H9 (cell line): ENCODE measurements at regions not wholly inside any gene's neighbourhood (a gene's known extent, or its start where the extent isn't known, plus 50 kb on each side); places are given as distances from the start of the nearest gene placed in this dataset.

ENCODE experiments used
- DNase-seq: peaks from one replicate; pipeline ENCODE4 v3.0.0-alpha.2; 2017
- H2AFZ ChIP-seq: one replicate; pipeline ENCODE4 v1.6.1; 2013; ENCODE audit warnings: mild to moderate bottlenecking, low read length, control low read depth, moderate library complexity
- H2AK5ac ChIP-seq: 2 replicates; pipeline ENCODE4 v1.6.1; 2013; ENCODE audit warnings: low read length, control low read depth, mixed read lengths; ENCODE audit not compliant: insufficient read length
- H2BK120ac ChIP-seq: one replicate; pipeline ENCODE4 v1.6.1; 2013; ENCODE audit warnings: low read depth, mild to moderate bottlenecking, low read length, control low read depth, inconsistent platforms; ENCODE audit not compliant: poor library complexity, severe bottlenecking
- H2BK12ac ChIP-seq: 2 replicates; pipeline ENCODE4 v1.6.1; 2013; ENCODE audit warnings: low read length, control low read depth, mixed read lengths, low read depth; ENCODE audit not compliant: insufficient read length
- H2BK15ac ChIP-seq: 2 replicates; pipeline ENCODE4 v1.6.1; 2013; ENCODE audit warnings: low read depth, low read length, control low read depth
- H2BK20ac ChIP-seq: one replicate; pipeline ENCODE4 v1.6.1; 2013; ENCODE audit warnings: low read depth, mild to moderate bottlenecking, low read length, control low read depth, inconsistent platforms; ENCODE audit not compliant: poor library complexity, severe bottlenecking
- H2BK5ac ChIP-seq: 2 replicates; pipeline ENCODE4 v1.6.1; 2013; ENCODE audit warnings: low read length, control low read depth, mixed read lengths; ENCODE audit not compliant: insufficient read length
- H3K14ac ChIP-seq: 2 replicates; pipeline ENCODE4 v1.6.1; 2013; ENCODE audit warnings: low read length, control low read depth; ENCODE audit not compliant: insufficient read depth
- H3K18ac ChIP-seq: 2 replicates; pipeline ENCODE4 v1.6.1; 2013; ENCODE audit warnings: low read depth, mild to moderate bottlenecking, mixed read lengths, low read length, control low read depth; ENCODE audit not compliant: insufficient read length
- H3K23ac ChIP-seq: 2 replicates; pipeline ENCODE4 v1.6.1; 2013; ENCODE audit warnings: low read length, control low read depth, mixed read lengths, low read depth; ENCODE audit not compliant: insufficient read length
- H3K23me2 ChIP-seq: 2 replicates; pipeline ENCODE4 v1.6.1; 2013; ENCODE audit warnings: low read depth, mild to moderate bottlenecking, mixed read lengths, low read length, control low read depth; ENCODE audit not compliant: insufficient read length, poor library complexity, severe bottlenecking
- H3K27ac ChIP-seq: 2 replicates; pipeline ENCODE4 v1.5.1; 2013; ENCODE audit warnings: low read length, control low read depth, mixed read lengths, low read depth; ENCODE audit not compliant: insufficient read length
- H3K27me3 ChIP-seq: 2 replicates; pipeline ENCODE4 v1.6.1; 2013; ENCODE audit warnings: low read length, control low read depth, inconsistent platforms; ENCODE audit not compliant: insufficient read depth
- H3K4ac ChIP-seq: 2 replicates; pipeline ENCODE4 v1.6.1; 2013; ENCODE audit warnings: low read depth, mild to moderate bottlenecking, control low read depth, inconsistent platforms, low read length, moderate library complexity
- H3K4me1 ChIP-seq: 2 replicates; pipeline ENCODE4 v1.6.1; 2013; ENCODE audit warnings: low read length, control low read depth, inconsistent platforms; ENCODE audit not compliant: insufficient read depth
- H3K4me2 ChIP-seq: 2 replicates; pipeline ENCODE4 v1.6.1; 2013; ENCODE audit warnings: low read length, control low read depth, mixed read lengths; ENCODE audit not compliant: insufficient read length, insufficient read depth
- H3K56ac ChIP-seq: 2 replicates; pipeline ENCODE4 v1.6.1; 2013; ENCODE audit warnings: low read depth, mild to moderate bottlenecking, mixed read lengths, low read length, control low read depth; ENCODE audit not compliant: insufficient read length
- H3K79me1 ChIP-seq: 2 replicates; pipeline ENCODE4 v1.6.1; 2013; ENCODE audit warnings: low read depth, mild to moderate bottlenecking, moderate library complexity, low read length, control low read depth, inconsistent platforms; ENCODE audit not compliant: insufficient read depth, poor library complexity, severe bottlenecking
- H3K79me2 ChIP-seq: 2 replicates; pipeline ENCODE4 v1.6.1; 2013; ENCODE audit warnings: low read length, control low read depth, inconsistent platforms; ENCODE audit not compliant: insufficient read depth
- H3K9ac ChIP-seq: 2 replicates; pipeline ENCODE4 v1.6.1; 2013; ENCODE audit warnings: low read length, control low read depth, mixed read lengths; ENCODE audit not compliant: insufficient read length; ENCODE audit errors: extremely low read depth
- H3K9me3 ChIP-seq: one replicate; pipeline ENCODE4 v1.6.1; 2013; ENCODE audit warnings: low read depth, low read length, inconsistent platforms; ENCODE audit not compliant: control insufficient read depth
- H3T11ph ChIP-seq: one replicate; pipeline ENCODE4 v1.6.1; 2013; ENCODE audit warnings: mild to moderate bottlenecking, low read length, control low read depth, inconsistent platforms
- H4K20me1 ChIP-seq: one replicate; pipeline ENCODE4 v1.6.1; 2013; ENCODE audit not compliant: control insufficient read depth, insufficient read length, insufficient read depth
- H4K5ac ChIP-seq: 2 replicates; pipeline ENCODE4 v1.6.1; 2013; ENCODE audit warnings: low read depth, mild to moderate bottlenecking, mixed read lengths, low read length, control low read depth; ENCODE audit not compliant: insufficient read length
- H4K8ac ChIP-seq: replicated peaks from 2 replicates; pipeline ENCODE4 v1.6.1; 2013; ENCODE audit warnings: low read length, control low read depth, mixed read lengths, low read depth; ENCODE audit not compliant: insufficient read length
- H4K91ac ChIP-seq: 2 replicates; pipeline ENCODE4 v1.6.1; 2013; ENCODE audit warnings: low read depth, mild to moderate bottlenecking, moderate library complexity, mixed read lengths, low read length, control low read depth; ENCODE audit not compliant: insufficient read length
- H3K27ac Mint-ChIP-seq, 3 experiments: 2 replicates in 2 of 3; 3 replicates in 1 of 3; pipeline ENCODE4 v1.8.0; 2020 to 2021; ENCODE audit warnings: mixed read lengths in 3 of 3, mild to moderate bottlenecking in 1 of 3, moderate library complexity in 1 of 3
- H3K27me3 Mint-ChIP-seq: 2 replicates; pipeline ENCODE4 v1.8.0; 2021; ENCODE audit warnings: low read depth, mild to moderate bottlenecking, moderate library complexity, mixed read lengths
- H3K36me3 Mint-ChIP-seq, 3 experiments: 2 replicates in 2 of 3; 3 replicates in 1 of 3; pipeline ENCODE4 v1.8.0; 2020 to 2021; ENCODE audit warnings: low read depth in 3 of 3, mixed read lengths in 3 of 3; ENCODE audit not compliant: insufficient read depth in 1 of 3
- H3K4me1 Mint-ChIP-seq, 2 experiments: 2 replicates each; pipeline ENCODE4 v1.8.0; 2020; ENCODE audit warnings: mixed read lengths in 2 of 2
- H3K4me3 Mint-ChIP-seq, 2 experiments: 2 replicates in 1 of 2; 3 replicates in 1 of 2; pipeline ENCODE4 v1.8.0; 2020 to 2021; ENCODE audit warnings: mild to moderate bottlenecking in 2 of 2, mixed read lengths in 2 of 2, moderate library complexity in 1 of 2
- H3K9me3 Mint-ChIP-seq, 2 experiments: 2 replicates in 1 of 2; 3 replicates in 1 of 2; pipeline ENCODE4 v1.8.0; 2020; ENCODE audit warnings: mild to moderate bottlenecking in 2 of 2, mixed read lengths in 2 of 2, moderate library complexity in 1 of 2
- WGBS: extraction: QIAGEN DNeasy Blood & Tissue Kit; methylation state at CpG from one replicate; pipeline ENCODE4 v1.1.7; 2013; ENCODE audit warnings: missing lambda C conversion rate, low lambda C conversion rate, mixed read lengths; ENCODE audit not compliant: insufficient read length; ENCODE audit errors: extremely low coverage; 5-methylcytosine and 5-hydroxymethylcytosine counted together
- TF ChIP-seq, protein P1 (sequence below): fragments of 200-600 bp; sonication (generic); conservative IDR thresholded peaks from 3 replicates; pipeline ENCODE4 v1.8.0; 2021; ENCODE audit warnings: antibody characterized with exemption, mild to moderate bottlenecking

DNA sequence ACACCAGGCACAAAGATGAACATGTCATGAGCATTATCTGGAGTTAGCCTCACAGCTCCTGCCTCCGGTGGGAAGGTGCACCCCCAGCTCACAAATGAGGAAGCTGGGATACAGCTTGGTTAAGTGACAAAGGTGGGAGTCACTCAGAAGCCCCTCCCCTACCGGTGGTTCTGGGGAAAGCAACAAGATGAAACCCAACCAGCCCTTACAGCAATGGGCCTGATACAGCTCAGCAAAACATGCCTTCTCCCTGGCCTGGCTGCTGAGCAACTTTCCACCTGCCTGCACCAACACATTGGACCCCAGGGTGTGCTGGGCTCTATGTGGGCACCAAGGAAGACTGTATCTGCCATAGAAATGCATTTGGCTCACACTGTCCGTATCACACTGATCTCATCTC lies 113.2 kb downstream of the GYPC start:
- H3K27ac Mint-ChIP-seq, result no peak overlapping the region
- no CpG with 5 or more reads among the region's 3 CpGs for WGBS

More for the DNA sequence above, 113.2 kb downstream of the GYPC start:
- Mint-ChIP-seq H3K9me3 (no peaks in the 10 kb centered on the region), H3K27me3 (peaks cover 10% of the 10 kb centered on the region), H3K4me3 (no peak overlapping the region), H3K4me1 (no peaks in the 10 kb centered on the region; a peak in 1 of 4 replicates), H3K36me3 (no peaks in the 10 kb centered on the region)
- Histone ChIP-seq H3K4me2 (no peak overlapping the region), H3T11ph (no peak overlapping the region), H3K79me2 (no peaks in the 10 kb centered on the region), H3K9me3 (no peaks in the 10 kb centered on the region), H3K27me3 (no peaks in the 10 kb centered on the region), H3K14ac (no peak overlapping the region), H3K23ac (no peak overlapping the region), H3K27ac (no peak overlapping the region), H4K91ac (no peak overlapping the region), H3K23me2 (no peaks in the 10 kb centered on the region), H2AK5ac (no peak overlapping the region), H3K79me1 (no peaks in the 10 kb centered on the region), H4K20me1 (no peaks in the 10 kb centered on the region), H2BK12ac (no peak overlapping the region), H4K5ac (no peak overlapping the region), H2AFZ (no peak overlapping the region), H4K8ac (no peak overlapping the region), H3K4ac (no peak overlapping the region), H3K56ac (no peak overlapping the region), H2BK120ac (no peak overlapping the region), H3K18ac (no peak overlapping the region), H2BK5ac (no peak overlapping the region), H3K9ac (no peak overlapping the region), H3K4me1 (no peaks in the 10 kb centered on the region), H2BK20ac (no peak overlapping the region), H2BK15ac (no peak overlapping the region)
- DNase-seq, result peak; percentile 30
- TF ChIP-seq, protein P1, sequence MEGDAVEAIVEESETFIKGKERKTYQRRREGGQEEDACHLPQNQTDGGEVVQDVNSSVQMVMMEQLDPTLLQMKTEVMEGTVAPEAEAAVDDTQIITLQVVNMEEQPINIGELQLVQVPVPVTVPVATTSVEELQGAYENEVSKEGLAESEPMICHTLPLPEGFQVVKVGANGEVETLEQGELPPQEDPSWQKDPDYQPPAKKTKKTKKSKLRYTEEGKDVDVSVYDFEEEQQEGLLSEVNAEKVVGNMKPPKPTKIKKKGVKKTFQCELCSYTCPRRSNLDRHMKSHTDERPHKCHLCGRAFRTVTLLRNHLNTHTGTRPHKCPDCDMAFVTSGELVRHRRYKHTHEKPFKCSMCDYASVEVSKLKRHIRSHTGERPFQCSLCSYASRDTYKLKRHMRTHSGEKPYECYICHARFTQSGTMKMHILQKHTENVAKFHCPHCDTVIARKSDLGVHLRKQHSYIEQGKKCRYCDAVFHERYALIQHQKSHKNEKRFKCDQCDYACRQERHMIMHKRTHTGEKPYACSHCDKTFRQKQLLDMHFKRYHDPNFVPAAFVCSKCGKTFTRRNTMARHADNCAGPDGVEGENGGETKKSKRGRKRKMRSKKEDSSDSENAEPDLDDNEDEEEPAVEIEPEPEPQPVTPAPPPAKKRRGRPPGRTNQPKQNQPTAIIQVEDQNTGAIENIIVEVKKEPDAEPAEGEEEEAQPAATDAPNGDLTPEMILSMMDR, result peak; percentile 28; the same call in 1 of the 3 replicates
